MCF 10A (cell line): ENCODE measurements at regions not wholly inside any gene's neighbourhood (a gene's known extent, or its start where the extent isn't known, plus 50 kb on each side); places are given as distances from the start of the nearest gene placed in this dataset.

Experiments
- BruUV-seq: library from RNA; stranded (reverse); fragments of 400-500 nt; replicated peaks from 2 replicates; lab custom pipeline; 2021; lab: Mats Ljungman, UMichigan
- CTCF ChIA-PET: fragments of 300-600 bp; sonication (Branson Sonifier 250); formaldehyde crosslinking; extraction: SDS; loops from one replicate; lab custom pipeline; 2021; ENCODE audit warnings: antibody characterized with exemption, inconsistent platforms; lab: Yijun Ruan, JAX
- POLR2A ChIA-PET: fragments of 300-600, 350-650 bp; sonication (Branson Sonifier 250); formaldehyde crosslinking; extraction: SDS; loops from one replicate; lab custom pipeline; 2020; ENCODE audit warnings: antibody characterized with exemption, inconsistent platforms; lab: Yijun Ruan, JAX
- DNase-seq: peaks from one replicate; pipeline ENCODE4 v3.0.0-alpha.2; 2018; ENCODE audit not compliant: unreplicated experiment
- H3K27ac Mint-ChIP-seq: one replicate; pipeline ENCODE4 v1.8.0; 2022; ENCODE audit warnings: mild to moderate bottlenecking, low read depth, mixed read lengths; ENCODE audit not compliant: unreplicated experiment
- H3K27me3 Mint-ChIP-seq: one replicate; pipeline ENCODE4 v1.8.0; 2022; ENCODE audit warnings: mixed read lengths; ENCODE audit not compliant: insufficient read depth, unreplicated experiment
- H3K36me3 Mint-ChIP-seq: one replicate; pipeline ENCODE4 v1.8.0; 2022; ENCODE audit warnings: mild to moderate bottlenecking, moderate library complexity, mixed read lengths; ENCODE audit not compliant: insufficient read depth, unreplicated experiment
- H3K4me1 Mint-ChIP-seq: one replicate; pipeline ENCODE4 v1.8.0; 2022; ENCODE audit warnings: mixed read lengths; ENCODE audit not compliant: insufficient read depth, unreplicated experiment
- H3K4me3 Mint-ChIP-seq: one replicate; pipeline ENCODE4 v1.8.0; 2022; ENCODE audit warnings: mild to moderate bottlenecking, moderate library complexity, mixed read lengths; ENCODE audit not compliant: unreplicated experiment
- H3K9me3 Mint-ChIP-seq: one replicate; pipeline ENCODE4 v1.8.0; 2022; ENCODE audit warnings: mixed read lengths; ENCODE audit not compliant: unreplicated experiment
- intact Hi-C: fragments of 100-400 bp; cut with micrococcal nuclease; formaldehyde crosslinking; loops from 2 replicates; pipeline ENCODE4 v1.14.1; 2022
- TF ChIP-seq, protein P1 (sequence below): fragments of 200-600 bp; IDR thresholded peaks from one replicate; pipeline ENCODE4 v1.8.0; 2022; ENCODE audit warnings: antibody characterized with exemption, mild to moderate bottlenecking; ENCODE audit not compliant: unreplicated experiment

DNA sequence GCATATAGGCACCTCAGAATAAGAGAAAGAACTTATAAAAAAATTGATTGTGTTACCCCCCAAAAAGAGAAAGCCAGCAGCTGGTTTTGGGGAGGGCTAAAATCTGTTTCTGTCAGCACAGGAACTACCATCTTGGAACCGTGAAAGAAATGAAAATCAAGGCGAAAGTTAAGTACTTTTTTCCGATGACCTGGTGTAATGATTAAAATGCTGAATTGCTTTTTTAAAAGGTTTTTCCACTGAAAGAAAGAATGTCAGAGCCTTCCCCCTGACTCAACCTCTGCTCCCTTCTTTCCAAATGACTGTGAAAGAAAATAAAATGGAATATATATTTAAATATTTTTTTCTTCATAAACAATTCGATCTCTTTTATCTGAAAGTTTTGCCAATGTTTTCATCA is 570.5 kb upstream of the CFAP20DC start:
- TF ChIP-seq, protein P1, sequence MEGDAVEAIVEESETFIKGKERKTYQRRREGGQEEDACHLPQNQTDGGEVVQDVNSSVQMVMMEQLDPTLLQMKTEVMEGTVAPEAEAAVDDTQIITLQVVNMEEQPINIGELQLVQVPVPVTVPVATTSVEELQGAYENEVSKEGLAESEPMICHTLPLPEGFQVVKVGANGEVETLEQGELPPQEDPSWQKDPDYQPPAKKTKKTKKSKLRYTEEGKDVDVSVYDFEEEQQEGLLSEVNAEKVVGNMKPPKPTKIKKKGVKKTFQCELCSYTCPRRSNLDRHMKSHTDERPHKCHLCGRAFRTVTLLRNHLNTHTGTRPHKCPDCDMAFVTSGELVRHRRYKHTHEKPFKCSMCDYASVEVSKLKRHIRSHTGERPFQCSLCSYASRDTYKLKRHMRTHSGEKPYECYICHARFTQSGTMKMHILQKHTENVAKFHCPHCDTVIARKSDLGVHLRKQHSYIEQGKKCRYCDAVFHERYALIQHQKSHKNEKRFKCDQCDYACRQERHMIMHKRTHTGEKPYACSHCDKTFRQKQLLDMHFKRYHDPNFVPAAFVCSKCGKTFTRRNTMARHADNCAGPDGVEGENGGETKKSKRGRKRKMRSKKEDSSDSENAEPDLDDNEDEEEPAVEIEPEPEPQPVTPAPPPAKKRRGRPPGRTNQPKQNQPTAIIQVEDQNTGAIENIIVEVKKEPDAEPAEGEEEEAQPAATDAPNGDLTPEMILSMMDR, result no peak
- no TSS peak for BruUV-seq
- H3K9me3 Mint-ChIP-seq, result peaks cover 8% of the 10 kb centered on the region
- DNase-seq, result no peak
- no peaks in the 10 kb centered on the region for H3K36me3 Mint-ChIP-seq
- intact Hi-C loops, result no loop called here
- no peak overlapping the region for H3K27ac Mint-ChIP-seq
- H3K4me3 Mint-ChIP-seq, result no peak overlapping the region
- ChIA-PET POLR2A (no interaction called here), CTCF (no interaction called here)
- H3K4me1 Mint-ChIP-seq, result no peaks in the 10 kb centered on the region
- H3K27me3 Mint-ChIP-seq, result no peaks in the 10 kb centered on the region

DNA sequence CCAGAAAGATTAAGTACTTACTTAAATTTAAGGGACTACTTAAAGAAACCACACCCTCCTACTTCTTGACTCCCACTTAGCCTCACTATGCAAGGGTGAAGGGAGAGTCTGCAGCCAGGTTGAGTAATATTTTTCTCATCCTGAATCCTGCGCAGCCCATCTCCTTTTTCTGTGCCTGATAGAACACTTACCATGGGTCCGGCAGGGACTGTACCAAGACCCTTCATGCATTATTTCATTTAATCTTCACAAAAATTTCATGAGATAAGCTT is 562.6 kb upstream of the CFAP20DC start:
- H3K4me3 Mint-ChIP-seq, result no peak overlapping the region
- no peaks in the 10 kb centered on the region for H3K27me3 Mint-ChIP-seq
- no peak overlapping the region for H3K27ac Mint-ChIP-seq
- intact Hi-C loops, result no loop called here
- no peaks in the 10 kb centered on the region for H3K9me3 Mint-ChIP-seq
- CTCF ChIA-PET, result interaction anchor here (0.6 to 0.9 kb wide), 2 partner anchors 18 to 41 kb away, joined by 3 to 4 read pairs; no protein-coding TSS in a partner anchor
- peaks cover 5% of the 10 kb centered on the region for H3K4me1 Mint-ChIP-seq
- no TSS peak for BruUV-seq
- TF ChIP-seq, protein P1, result no peak
- POLR2A ChIA-PET, result interaction anchor here (1.3 kb wide), 1 partner anchor 10 kb away, joined by 4 read pairs; no protein-coding TSS in a partner anchor
- no peaks in the 10 kb centered on the region for H3K36me3 Mint-ChIP-seq
- no peak for DNase-seq

DNA sequence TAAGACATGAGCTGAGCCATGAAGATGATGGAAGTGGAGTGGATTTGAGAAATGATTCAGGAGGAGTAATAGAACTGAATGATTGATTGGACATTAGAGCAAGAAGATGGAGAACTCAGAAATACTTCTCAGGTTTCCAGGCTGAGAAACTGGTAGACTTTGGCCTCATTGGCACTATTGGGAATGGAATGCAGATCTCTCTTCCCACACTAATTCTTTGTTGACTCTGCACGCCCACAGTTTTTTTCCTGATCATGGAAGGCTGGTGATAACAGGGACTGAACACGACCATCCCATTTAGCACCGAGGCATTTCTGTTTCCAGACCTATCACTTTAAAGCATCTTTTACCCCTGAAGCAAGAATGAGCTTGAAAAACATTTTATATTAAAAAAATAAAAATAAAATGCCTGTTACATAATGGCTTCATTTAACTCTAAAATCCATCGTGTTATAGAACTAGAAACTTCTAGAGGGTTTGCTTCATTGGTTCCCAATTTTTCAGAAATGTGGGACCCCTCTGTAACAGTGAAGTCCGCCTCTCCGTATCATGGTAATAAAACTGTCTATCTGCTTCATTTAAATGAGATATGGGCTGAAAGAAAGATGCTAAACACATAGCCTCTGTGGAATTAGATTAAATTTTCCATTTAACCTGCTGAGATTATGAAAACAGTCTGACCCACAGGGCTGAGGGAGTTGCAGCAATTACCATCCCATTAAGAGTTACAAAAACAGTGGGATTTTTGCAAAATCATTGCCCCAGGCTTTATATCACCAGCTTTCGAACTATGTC is 562.0 kb upstream of the CFAP20DC start:
- CTCF ChIA-PET, result interaction anchor here (0.6 to 0.9 kb wide), 3 partner anchors 17 to 1431 kb away, joined by 3 to 4 read pairs (median 3); no protein-coding TSS in a partner anchor
- Mint-ChIP-seq H3K27ac (no peak overlapping the region), H3K36me3 (no peaks in the 10 kb centered on the region)

DNA sequence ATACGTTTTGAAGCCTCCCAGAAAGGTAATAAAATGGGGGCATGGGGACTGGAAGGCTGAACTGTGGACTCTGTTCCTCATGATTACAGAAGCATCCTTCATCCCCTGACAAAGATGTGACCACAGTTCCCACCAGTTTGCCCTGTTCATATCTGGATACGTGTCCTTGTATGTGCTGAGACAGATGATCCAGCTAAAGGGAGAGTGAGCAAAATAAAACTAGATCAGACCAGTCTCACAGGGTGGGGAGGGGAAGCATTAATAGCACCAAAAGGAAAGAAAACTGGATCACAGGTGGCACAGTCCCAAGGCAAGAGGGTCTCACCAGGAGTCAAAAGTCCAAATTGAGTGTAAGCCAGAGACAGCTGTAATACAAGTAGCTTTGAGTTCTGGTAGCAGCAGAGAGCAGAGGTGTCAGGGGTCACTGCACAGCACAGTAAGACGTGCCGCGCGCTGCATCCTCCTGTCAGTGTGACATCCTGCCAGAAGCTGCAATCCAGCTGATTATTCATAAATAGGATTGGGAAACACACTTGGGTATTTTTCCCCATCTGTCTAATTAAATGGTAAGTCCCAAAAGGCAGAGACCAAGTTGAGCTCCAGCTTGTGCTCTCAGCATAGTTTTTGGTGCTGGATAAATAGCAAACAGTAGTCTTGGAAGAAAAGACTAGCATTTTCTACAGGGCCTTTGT is 560.0 kb upstream of the CFAP20DC start:
- Mint-ChIP-seq H3K4me3 (no peak overlapping the region), H3K27me3 (no peaks in the 10 kb centered on the region), H3K4me1 (peaks cover 5% of the 10 kb centered on the region), H3K36me3 (no peaks in the 10 kb centered on the region), H3K27ac (no peak overlapping the region), H3K9me3 (no peaks in the 10 kb centered on the region)
- no peak for DNase-seq
- no TSS peak for BruUV-seq
- intact Hi-C loops, result no loop called here
- ChIA-PET CTCF (interaction anchor here (0.9 to 1.4 kb wide), 3 partner anchors 34 to 360 kb away, joined by 3 to 4 read pairs (median 3); no protein-coding TSS in a partner anchor), POLR2A (no interaction called here)
- TF ChIP-seq, protein P1, result no peak

More for the DNA sequence above, 562.0 kb upstream of the CFAP20DC start:
- POLR2A ChIA-PET, result interaction anchor here (1.3 kb wide), 1 partner anchor 10 kb away, joined by 4 read pairs; no protein-coding TSS in a partner anchor
- DNase-seq, result no peak
- Mint-ChIP-seq H3K27me3 (no peaks in the 10 kb centered on the region), H3K4me1 (peaks cover 5% of the 10 kb centered on the region), H3K9me3 (no peaks in the 10 kb centered on the region), H3K4me3 (no peak overlapping the region)
- TF ChIP-seq, protein P1, result no peak
- intact Hi-C loops, result no loop called here
- BruUV-seq, result no TSS peak
